H9 (cell line): ENCODE measurements at regions not wholly inside any gene's neighbourhood (a gene's known extent, or its start where the extent isn't known, plus 50 kb on each side); places are given as distances from the start of the nearest gene placed in this dataset.

ENCODE experiments used
- DNase-seq: peaks from one replicate; pipeline ENCODE4 v3.0.0-alpha.2; 2017
- H2AFZ ChIP-seq: one replicate; pipeline ENCODE4 v1.6.1; 2013; ENCODE audit warnings: mild to moderate bottlenecking, low read length, control low read depth, moderate library complexity
- H2AK5ac ChIP-seq: 2 replicates; pipeline ENCODE4 v1.6.1; 2013; ENCODE audit warnings: low read length, control low read depth, mixed read lengths; ENCODE audit not compliant: insufficient read length
- H2BK120ac ChIP-seq: one replicate; pipeline ENCODE4 v1.6.1; 2013; ENCODE audit warnings: low read depth, mild to moderate bottlenecking, low read length, control low read depth, inconsistent platforms; ENCODE audit not compliant: poor library complexity, severe bottlenecking
- H2BK12ac ChIP-seq: 2 replicates; pipeline ENCODE4 v1.6.1; 2013; ENCODE audit warnings: low read length, control low read depth, mixed read lengths, low read depth; ENCODE audit not compliant: insufficient read length
- H2BK15ac ChIP-seq: 2 replicates; pipeline ENCODE4 v1.6.1; 2013; ENCODE audit warnings: low read depth, low read length, control low read depth
- H2BK20ac ChIP-seq: one replicate; pipeline ENCODE4 v1.6.1; 2013; ENCODE audit warnings: low read depth, mild to moderate bottlenecking, low read length, control low read depth, inconsistent platforms; ENCODE audit not compliant: poor library complexity, severe bottlenecking
- H2BK5ac ChIP-seq: 2 replicates; pipeline ENCODE4 v1.6.1; 2013; ENCODE audit warnings: low read length, control low read depth, mixed read lengths; ENCODE audit not compliant: insufficient read length
- H3K14ac ChIP-seq: 2 replicates; pipeline ENCODE4 v1.6.1; 2013; ENCODE audit warnings: low read length, control low read depth; ENCODE audit not compliant: insufficient read depth
- H3K18ac ChIP-seq: 2 replicates; pipeline ENCODE4 v1.6.1; 2013; ENCODE audit warnings: low read depth, mild to moderate bottlenecking, mixed read lengths, low read length, control low read depth; ENCODE audit not compliant: insufficient read length
- H3K23ac ChIP-seq: 2 replicates; pipeline ENCODE4 v1.6.1; 2013; ENCODE audit warnings: low read length, control low read depth, mixed read lengths, low read depth; ENCODE audit not compliant: insufficient read length
- H3K23me2 ChIP-seq: 2 replicates; pipeline ENCODE4 v1.6.1; 2013; ENCODE audit warnings: low read depth, mild to moderate bottlenecking, mixed read lengths, low read length, control low read depth; ENCODE audit not compliant: insufficient read length, poor library complexity, severe bottlenecking
- H3K27ac ChIP-seq: 2 replicates; pipeline ENCODE4 v1.5.1; 2013; ENCODE audit warnings: low read length, control low read depth, mixed read lengths, low read depth; ENCODE audit not compliant: insufficient read length
- H3K27me3 ChIP-seq: 2 replicates; pipeline ENCODE4 v1.6.1; 2013; ENCODE audit warnings: low read length, control low read depth, inconsistent platforms; ENCODE audit not compliant: insufficient read depth
- H3K4ac ChIP-seq: 2 replicates; pipeline ENCODE4 v1.6.1; 2013; ENCODE audit warnings: low read depth, mild to moderate bottlenecking, control low read depth, inconsistent platforms, low read length, moderate library complexity
- H3K4me1 ChIP-seq: 2 replicates; pipeline ENCODE4 v1.6.1; 2013; ENCODE audit warnings: low read length, control low read depth, inconsistent platforms; ENCODE audit not compliant: insufficient read depth
- H3K4me2 ChIP-seq: 2 replicates; pipeline ENCODE4 v1.6.1; 2013; ENCODE audit warnings: low read length, control low read depth, mixed read lengths; ENCODE audit not compliant: insufficient read length, insufficient read depth
- H3K56ac ChIP-seq: 2 replicates; pipeline ENCODE4 v1.6.1; 2013; ENCODE audit warnings: low read depth, mild to moderate bottlenecking, mixed read lengths, low read length, control low read depth; ENCODE audit not compliant: insufficient read length
- H3K79me1 ChIP-seq: 2 replicates; pipeline ENCODE4 v1.6.1; 2013; ENCODE audit warnings: low read depth, mild to moderate bottlenecking, moderate library complexity, low read length, control low read depth, inconsistent platforms; ENCODE audit not compliant: insufficient read depth, poor library complexity, severe bottlenecking
- H3K79me2 ChIP-seq: 2 replicates; pipeline ENCODE4 v1.6.1; 2013; ENCODE audit warnings: low read length, control low read depth, inconsistent platforms; ENCODE audit not compliant: insufficient read depth
- H3K9ac ChIP-seq: 2 replicates; pipeline ENCODE4 v1.6.1; 2013; ENCODE audit warnings: low read length, control low read depth, mixed read lengths; ENCODE audit not compliant: insufficient read length; ENCODE audit errors: extremely low read depth
- H3K9me3 ChIP-seq: one replicate; pipeline ENCODE4 v1.6.1; 2013; ENCODE audit warnings: low read depth, low read length, inconsistent platforms; ENCODE audit not compliant: control insufficient read depth
- H3T11ph ChIP-seq: one replicate; pipeline ENCODE4 v1.6.1; 2013; ENCODE audit warnings: mild to moderate bottlenecking, low read length, control low read depth, inconsistent platforms
- H4K20me1 ChIP-seq: one replicate; pipeline ENCODE4 v1.6.1; 2013; ENCODE audit not compliant: control insufficient read depth, insufficient read length, insufficient read depth
- H4K5ac ChIP-seq: 2 replicates; pipeline ENCODE4 v1.6.1; 2013; ENCODE audit warnings: low read depth, mild to moderate bottlenecking, mixed read lengths, low read length, control low read depth; ENCODE audit not compliant: insufficient read length
- H4K8ac ChIP-seq: replicated peaks from 2 replicates; pipeline ENCODE4 v1.6.1; 2013; ENCODE audit warnings: low read length, control low read depth, mixed read lengths, low read depth; ENCODE audit not compliant: insufficient read length
- H4K91ac ChIP-seq: 2 replicates; pipeline ENCODE4 v1.6.1; 2013; ENCODE audit warnings: low read depth, mild to moderate bottlenecking, moderate library complexity, mixed read lengths, low read length, control low read depth; ENCODE audit not compliant: insufficient read length
- H3K27ac Mint-ChIP-seq, 3 experiments: 2 replicates in 2 of 3; 3 replicates in 1 of 3; pipeline ENCODE4 v1.8.0; 2020 to 2021; ENCODE audit warnings: mixed read lengths in 3 of 3, mild to moderate bottlenecking in 1 of 3, moderate library complexity in 1 of 3
- H3K27me3 Mint-ChIP-seq: 2 replicates; pipeline ENCODE4 v1.8.0; 2021; ENCODE audit warnings: low read depth, mild to moderate bottlenecking, moderate library complexity, mixed read lengths
- H3K36me3 Mint-ChIP-seq, 3 experiments: 2 replicates in 2 of 3; 3 replicates in 1 of 3; pipeline ENCODE4 v1.8.0; 2020 to 2021; ENCODE audit warnings: low read depth in 3 of 3, mixed read lengths in 3 of 3; ENCODE audit not compliant: insufficient read depth in 1 of 3
- H3K4me1 Mint-ChIP-seq, 2 experiments: 2 replicates each; pipeline ENCODE4 v1.8.0; 2020; ENCODE audit warnings: mixed read lengths in 2 of 2
- H3K4me3 Mint-ChIP-seq, 2 experiments: 2 replicates in 1 of 2; 3 replicates in 1 of 2; pipeline ENCODE4 v1.8.0; 2020 to 2021; ENCODE audit warnings: mild to moderate bottlenecking in 2 of 2, mixed read lengths in 2 of 2, moderate library complexity in 1 of 2
- H3K9me3 Mint-ChIP-seq, 2 experiments: 2 replicates in 1 of 2; 3 replicates in 1 of 2; pipeline ENCODE4 v1.8.0; 2020; ENCODE audit warnings: mild to moderate bottlenecking in 2 of 2, mixed read lengths in 2 of 2, moderate library complexity in 1 of 2
- WGBS: extraction: QIAGEN DNeasy Blood & Tissue Kit; methylation state at CpG from one replicate; pipeline ENCODE4 v1.1.7; 2013; ENCODE audit warnings: missing lambda C conversion rate, low lambda C conversion rate, mixed read lengths; ENCODE audit not compliant: insufficient read length; ENCODE audit errors: extremely low coverage; 5-methylcytosine and 5-hydroxymethylcytosine counted together
- TF ChIP-seq, protein P1 (sequence below): fragments of 200-600 bp; sonication (generic); conservative IDR thresholded peaks from 3 replicates; pipeline ENCODE4 v1.8.0; 2021; ENCODE audit warnings: antibody characterized with exemption, mild to moderate bottlenecking

DNA sequence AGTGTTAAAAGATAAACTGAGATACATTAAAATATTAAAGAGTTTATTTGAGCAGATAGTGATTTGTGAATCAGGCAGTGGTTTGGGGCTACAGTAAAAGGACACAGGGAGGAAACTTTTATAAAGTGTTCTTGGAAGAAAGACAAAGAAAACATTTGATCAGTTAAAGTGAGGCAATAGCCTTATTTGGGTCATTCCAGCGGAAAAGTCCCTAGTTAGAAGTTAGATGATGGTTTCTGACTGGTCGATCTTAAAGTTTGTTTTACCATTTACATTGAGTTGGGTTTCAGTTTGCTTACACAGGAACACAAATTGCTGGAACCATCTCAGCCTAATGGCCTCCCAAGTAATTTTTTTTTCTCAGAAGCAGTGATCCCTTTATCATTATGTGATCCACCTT lies 69.7 kb downstream of the PPP1R2C start:
- Histone ChIP-seq H2BK20ac (no peak overlapping the region), H3K4me2 (no peak overlapping the region), H2AK5ac (no peak overlapping the region), H4K91ac (no peak overlapping the region), H4K5ac (no peak overlapping the region), H2BK15ac (no peak overlapping the region), H3K79me1 (no peaks in the 10 kb centered on the region), H3K14ac (no peak overlapping the region), H3K23me2 (no peaks in the 10 kb centered on the region), H3K18ac (no peak overlapping the region), H3K4me1 (no peaks in the 10 kb centered on the region), H3K27me3 (no peaks in the 10 kb centered on the region), H3K4ac (no peak overlapping the region), H4K8ac (no peak overlapping the region), H2AFZ (no peak overlapping the region), H3T11ph (no peak overlapping the region), H4K20me1 (no peaks in the 10 kb centered on the region), H3K27ac (no peak overlapping the region), H3K9ac (no peak overlapping the region), H3K23ac (no peak overlapping the region), H3K56ac (no peak overlapping the region), H2BK120ac (no peak overlapping the region), H2BK12ac (no peak overlapping the region), H3K9me3 (no peaks in the 10 kb centered on the region), H3K79me2 (no peaks in the 10 kb centered on the region), H2BK5ac (no peak overlapping the region)
- TF ChIP-seq, protein P1, sequence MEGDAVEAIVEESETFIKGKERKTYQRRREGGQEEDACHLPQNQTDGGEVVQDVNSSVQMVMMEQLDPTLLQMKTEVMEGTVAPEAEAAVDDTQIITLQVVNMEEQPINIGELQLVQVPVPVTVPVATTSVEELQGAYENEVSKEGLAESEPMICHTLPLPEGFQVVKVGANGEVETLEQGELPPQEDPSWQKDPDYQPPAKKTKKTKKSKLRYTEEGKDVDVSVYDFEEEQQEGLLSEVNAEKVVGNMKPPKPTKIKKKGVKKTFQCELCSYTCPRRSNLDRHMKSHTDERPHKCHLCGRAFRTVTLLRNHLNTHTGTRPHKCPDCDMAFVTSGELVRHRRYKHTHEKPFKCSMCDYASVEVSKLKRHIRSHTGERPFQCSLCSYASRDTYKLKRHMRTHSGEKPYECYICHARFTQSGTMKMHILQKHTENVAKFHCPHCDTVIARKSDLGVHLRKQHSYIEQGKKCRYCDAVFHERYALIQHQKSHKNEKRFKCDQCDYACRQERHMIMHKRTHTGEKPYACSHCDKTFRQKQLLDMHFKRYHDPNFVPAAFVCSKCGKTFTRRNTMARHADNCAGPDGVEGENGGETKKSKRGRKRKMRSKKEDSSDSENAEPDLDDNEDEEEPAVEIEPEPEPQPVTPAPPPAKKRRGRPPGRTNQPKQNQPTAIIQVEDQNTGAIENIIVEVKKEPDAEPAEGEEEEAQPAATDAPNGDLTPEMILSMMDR = no peak
- Mint-ChIP-seq H3K4me3 (no peak overlapping the region), H3K4me1 (peaks cover 2% of the 10 kb centered on the region in 2 experiments; a peak in 2 of 4 replicates), H3K9me3 (peaks cover 0 to 26% of the 10 kb centered on the region in 2 experiments; a peak in 3 of 5 replicates), H3K36me3 (peaks cover 0 to 2% (median 0%) of the 10 kb centered on the region in 3 experiments; a peak in 1 of 7 replicates), H3K27me3 (no peaks in the 10 kb centered on the region), H3K27ac (peak overlapping the region in 1 of 3 experiments; percentile 30; a peak in 1 of 7 replicates)
- WGBS = no CpG with 5 or more reads among the region's 2 CpGs
- no peak for DNase-seq
